ENCODE measurements at regions not wholly inside any gene's neighbourhood (a gene's known extent, or its start where the extent isn't known, plus 50 kb on each side); places are given as distances from the start of the nearest gene placed in this dataset.

DNA sequence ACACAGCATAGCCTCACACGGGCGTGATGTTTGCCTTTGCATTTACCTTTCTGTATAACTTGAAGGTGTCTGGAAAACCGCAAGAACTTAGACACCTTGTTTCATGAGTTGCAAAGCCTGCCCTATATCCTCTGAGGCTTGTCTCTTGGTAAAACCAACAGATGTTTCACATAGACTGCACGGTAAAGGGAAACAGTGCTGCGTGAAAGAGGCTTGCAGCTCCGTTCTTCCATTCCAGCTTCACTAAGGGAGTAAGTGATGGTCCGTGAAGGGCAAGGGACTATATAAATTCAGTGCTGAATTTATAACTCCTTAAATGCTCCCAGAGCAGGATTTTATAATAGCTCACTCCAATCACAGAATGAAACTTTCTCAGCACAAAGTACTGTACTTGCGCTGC is 360.5 kb downstream of the SOX11 start:
- H3K27ac ChIP-seq = no peak overlapping the region
- TF ChIP-seq CTCF (conservative IDR thresholded peaks at IDR 0.05) (no peak), ZFX (IDR thresholded peaks at IDR 0.05) (no peak)

DNA sequence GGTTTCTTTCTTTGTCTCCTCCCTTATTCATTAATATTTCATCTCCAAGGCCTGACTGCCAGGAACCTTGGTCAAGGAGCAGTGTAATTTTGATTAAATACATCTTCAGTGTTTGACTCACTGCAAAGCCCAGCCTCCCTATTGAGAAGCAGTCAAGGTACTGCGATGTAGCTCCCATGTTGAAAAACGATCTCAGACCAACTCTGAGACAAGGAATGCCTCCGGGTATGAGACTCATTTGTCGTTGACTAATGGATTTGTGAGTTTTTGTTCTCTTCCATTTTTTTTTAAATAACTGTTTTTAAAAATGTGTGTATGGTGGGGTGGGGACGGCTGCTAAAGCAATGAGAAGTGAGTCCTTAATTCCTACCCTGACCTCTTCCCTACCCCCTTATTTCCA is 361.6 kb downstream of the SOX11 start:
- no peak overlapping the region for H3K27ac ChIP-seq
- no peak for TF ChIP-seq ZFX (IDR thresholded peaks at IDR 0.05)
- no peak for TF ChIP-seq CTCF (conservative IDR thresholded peaks at IDR 0.05)

- TF ChIP-seq CTCF (conservative IDR thresholded peaks at IDR 0.05) = no peak
- TF ChIP-seq ZFX (IDR thresholded peaks at IDR 0.05) = no peak
- H3K27ac ChIP-seq = no peak overlapping the region
Measured at GRCh38 chr2:6054161-6054671, 362.0 kb downstream of the SOX11 start.

- TF ChIP-seq CTCF (conservative IDR thresholded peaks at IDR 0.05) (no peak), ZFX (IDR thresholded peaks at IDR 0.05) (no peak)
- no peak overlapping the region for H3K27ac ChIP-seq
Measured at GRCh38 chr2:6060992-6061663, 368.9 kb downstream of the SOX11 start.

GRCh38 chr2:6064757-6065156 is 372.6 kb downstream of the SOX11 start:
- TF ChIP-seq CTCF (conservative IDR thresholded peaks at IDR 0.05) = no peak
- no peak for TF ChIP-seq ZFX (IDR thresholded peaks at IDR 0.05)
- no peak overlapping the region for H3K27ac ChIP-seq

DNA sequence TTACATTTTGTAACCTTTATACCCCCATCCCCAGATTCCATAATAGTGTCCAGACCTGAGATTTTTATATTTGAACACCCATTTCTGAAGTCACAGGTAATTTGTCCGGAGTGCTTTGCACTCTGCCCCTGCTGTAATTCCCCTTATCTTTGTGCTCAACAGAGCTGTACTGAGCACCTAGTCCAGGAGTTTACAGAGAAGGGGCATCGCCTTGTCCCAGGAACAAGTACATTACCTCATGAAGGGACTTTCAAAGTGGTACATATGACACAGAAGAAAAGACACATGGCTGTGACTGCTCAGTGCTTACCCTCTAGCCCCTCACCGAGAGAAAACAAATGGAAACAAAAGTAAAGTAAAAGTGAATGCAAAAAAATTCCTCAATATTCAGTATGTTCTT is 373.5 kb downstream of the SOX11 start:
- no peak for TF ChIP-seq ZFX (IDR thresholded peaks at IDR 0.05)
- no peak for TF ChIP-seq CTCF (conservative IDR thresholded peaks at IDR 0.05)
- H3K27ac ChIP-seq = no peak overlapping the region

DNA sequence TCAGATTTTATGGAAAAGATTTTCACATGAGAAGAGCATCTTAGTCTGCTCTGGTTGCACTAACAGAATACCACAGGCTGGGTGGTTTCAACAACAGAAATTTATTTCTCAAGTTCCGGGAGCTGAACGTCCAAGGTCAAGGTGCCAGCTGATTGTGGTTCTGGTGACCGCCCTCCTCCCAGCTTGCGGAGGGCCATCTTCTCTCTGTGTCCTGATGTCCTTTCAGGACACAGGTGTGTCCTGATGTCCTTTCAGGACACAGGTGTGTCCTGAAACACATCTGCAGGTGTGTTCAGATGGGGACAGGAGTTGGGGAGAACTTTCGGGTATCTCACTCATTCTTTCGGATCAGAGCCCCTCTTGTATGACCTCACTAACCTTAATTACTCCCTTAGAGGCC is 374.9 kb downstream of the SOX11 start:
- TF ChIP-seq CTCF (conservative IDR thresholded peaks at IDR 0.05) (no peak), ZFX (IDR thresholded peaks at IDR 0.05) (no peak)
- peak overlapping the region; percentile 57 for H3K27ac ChIP-seq
